ENCODE measurements at regions not wholly inside any gene's neighbourhood (a gene's known extent, or its start where the extent isn't known, plus 50 kb on each side); places are given as distances from the start of the nearest gene placed in this dataset.

DNA sequence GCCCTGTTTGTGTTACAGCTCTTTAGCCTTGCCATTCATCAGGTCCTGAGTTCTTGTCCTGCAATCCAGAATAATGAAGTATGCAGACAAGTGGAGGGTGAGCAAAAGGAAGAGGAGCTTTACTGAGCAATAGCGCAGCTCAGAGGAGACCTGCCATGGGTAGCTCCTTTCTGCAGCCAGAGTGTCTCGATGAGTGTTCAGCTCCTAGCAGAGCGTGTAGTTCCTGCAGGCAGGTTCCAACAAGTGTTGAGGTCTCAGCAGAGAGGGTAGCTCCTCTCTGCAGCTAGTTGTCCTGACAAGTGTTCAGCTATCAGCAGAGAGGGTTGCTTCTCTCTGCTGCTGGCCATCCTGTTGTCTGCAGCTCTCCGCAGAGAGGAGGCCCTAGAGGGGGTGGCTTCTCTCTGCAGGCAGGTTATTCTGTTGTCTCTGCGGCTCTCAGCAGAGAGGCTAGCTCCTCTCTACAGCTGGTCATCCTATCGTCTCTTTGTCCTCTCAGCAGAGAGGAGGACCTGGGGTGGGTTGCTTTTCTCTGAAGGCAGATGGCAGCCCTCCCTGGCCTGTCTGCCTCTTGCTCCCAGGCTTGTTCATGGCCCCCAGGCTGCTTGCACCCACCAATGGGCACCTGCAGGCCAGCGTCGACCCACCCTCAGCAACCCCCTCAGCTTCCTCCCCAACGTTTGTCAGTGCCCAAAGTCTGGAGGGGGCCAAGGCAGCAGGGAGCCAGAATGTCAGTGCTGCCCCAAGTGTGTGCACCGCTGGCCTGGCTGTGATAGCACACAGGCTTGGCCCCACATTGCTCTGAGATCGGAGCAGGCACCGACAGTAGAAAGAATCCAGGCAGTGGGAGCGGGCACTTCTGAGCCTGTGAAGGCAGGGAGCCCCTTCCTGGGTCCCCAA lies 112.5 kb upstream of the RUNX3 start:
- WGBS = 73% methylated on average over 11 of the region's 13 CpGs
- intact Hi-C loops (cut with DNase I) = no loop called here
- H3K27me3 ChIP-seq = peaks cover 0 to 41% (median 0%) of the 10 kb centered on the region in 4 donors

DNA sequence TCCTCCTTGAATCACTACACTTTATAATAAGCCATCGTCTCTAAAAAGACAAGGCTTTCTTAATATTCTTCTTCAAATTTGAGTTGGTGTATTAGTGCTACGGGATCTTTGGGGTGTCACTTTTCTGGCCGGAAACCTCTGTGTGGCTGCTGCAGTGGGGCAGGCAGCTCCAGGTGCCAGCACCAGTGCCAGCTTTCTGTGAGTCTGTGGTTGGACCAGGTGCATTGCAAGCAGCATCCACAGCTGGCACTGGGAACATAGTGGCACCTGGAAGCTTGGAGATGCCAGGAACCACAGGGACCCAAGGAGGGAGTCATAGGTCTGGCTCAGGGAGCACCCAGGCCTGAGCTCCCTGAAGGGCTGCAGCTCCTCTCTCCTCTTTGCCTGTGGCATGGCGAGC lies 111.8 kb upstream of the RUNX3 start:
- no peak for DNase-seq (ENCODE audit: extremely low spot score)
- intact Hi-C loops (cut with DNase I) = no loop called here
- no peak for TF ChIP-seq POLR2AphosphoS5 (IDR thresholded peaks at IDR 0.05)
- TF ChIP-seq POLR2A (IDR thresholded peaks at IDR 0.05; ENCODE audit: low read depth) = no peak
- no peaks in the 10 kb centered on the region for H3K4me1 ChIP-seq
- no peak overlapping the region for H3K27ac ChIP-seq (replicated peaks in 1 of 4)
- peaks cover 0 to 41% (median 0%) of the 10 kb centered on the region in 4 donors for H3K27me3 ChIP-seq
- H3K9me3 ChIP-seq = no peaks in the 10 kb centered on the region
- 65% methylated on average over 4 of the region's 4 CpGs for WGBS
- no peak overlapping the region for H3K4me3 ChIP-seq
- no peaks in the 10 kb centered on the region for H3K36me3 ChIP-seq

More for the DNA sequence above, 112.5 kb upstream of the RUNX3 start:
- no peaks in the 10 kb centered on the region for H3K36me3 ChIP-seq
- H3K27ac ChIP-seq (replicated peaks in 1 of 4) = no peak overlapping the region
- no peaks in the 10 kb centered on the region for H3K9me3 ChIP-seq
- no peak for DNase-seq (ENCODE audit: extremely low spot score)
- H3K4me3 ChIP-seq = no peak overlapping the region
- H3K4me1 ChIP-seq = no peaks in the 10 kb centered on the region
- TF ChIP-seq POLR2AphosphoS5 (IDR thresholded peaks at IDR 0.05) (no peak), EP300 (IDR thresholded peaks at IDR 0.05) (no peak), POLR2A (IDR thresholded peaks at IDR 0.05; ENCODE audit: low read depth) (no peak)
- TF ChIP-seq, protein P1, sequence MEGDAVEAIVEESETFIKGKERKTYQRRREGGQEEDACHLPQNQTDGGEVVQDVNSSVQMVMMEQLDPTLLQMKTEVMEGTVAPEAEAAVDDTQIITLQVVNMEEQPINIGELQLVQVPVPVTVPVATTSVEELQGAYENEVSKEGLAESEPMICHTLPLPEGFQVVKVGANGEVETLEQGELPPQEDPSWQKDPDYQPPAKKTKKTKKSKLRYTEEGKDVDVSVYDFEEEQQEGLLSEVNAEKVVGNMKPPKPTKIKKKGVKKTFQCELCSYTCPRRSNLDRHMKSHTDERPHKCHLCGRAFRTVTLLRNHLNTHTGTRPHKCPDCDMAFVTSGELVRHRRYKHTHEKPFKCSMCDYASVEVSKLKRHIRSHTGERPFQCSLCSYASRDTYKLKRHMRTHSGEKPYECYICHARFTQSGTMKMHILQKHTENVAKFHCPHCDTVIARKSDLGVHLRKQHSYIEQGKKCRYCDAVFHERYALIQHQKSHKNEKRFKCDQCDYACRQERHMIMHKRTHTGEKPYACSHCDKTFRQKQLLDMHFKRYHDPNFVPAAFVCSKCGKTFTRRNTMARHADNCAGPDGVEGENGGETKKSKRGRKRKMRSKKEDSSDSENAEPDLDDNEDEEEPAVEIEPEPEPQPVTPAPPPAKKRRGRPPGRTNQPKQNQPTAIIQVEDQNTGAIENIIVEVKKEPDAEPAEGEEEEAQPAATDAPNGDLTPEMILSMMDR (IDR thresholded peaks at IDR 0.05) = no peak

DNA sequence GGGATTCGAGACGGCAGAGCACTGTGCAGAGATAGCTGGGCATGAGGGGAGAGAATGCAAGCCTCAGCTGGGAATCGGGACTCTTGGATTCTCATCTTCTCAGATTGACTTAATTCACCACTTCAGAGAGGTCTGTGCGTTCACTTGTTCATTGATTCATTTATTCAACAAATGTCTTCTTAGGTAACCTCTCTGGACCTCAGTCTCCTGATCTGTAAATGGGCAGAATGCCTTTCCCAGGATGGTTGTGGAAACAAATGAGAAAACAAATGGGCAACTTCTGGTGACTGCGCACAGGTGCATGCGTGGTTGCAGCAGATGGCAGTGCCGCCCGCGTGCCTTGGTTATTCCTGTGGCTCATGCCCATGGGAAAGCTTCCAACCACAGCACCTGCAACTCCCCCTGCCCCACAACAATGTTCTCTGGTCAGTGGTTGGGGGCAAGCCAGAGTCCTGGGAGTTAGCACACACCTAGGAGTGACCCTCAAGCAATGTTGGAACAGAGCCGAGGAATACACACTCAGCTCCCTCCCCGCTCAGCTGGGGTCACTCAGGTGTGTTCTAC lies 110.1 kb upstream of the RUNX3 start:
- no peak overlapping the region for H3K4me3 ChIP-seq
- no peaks in the 10 kb centered on the region for H3K9me3 ChIP-seq
- H3K4me1 ChIP-seq = no peaks in the 10 kb centered on the region
- peaks cover 0 to 41% (median 0%) of the 10 kb centered on the region in 4 donors for H3K27me3 ChIP-seq
- intact Hi-C loops (cut with DNase I) = no loop called here
- WGBS = 78% methylated on average over 11 of the region's 11 CpGs
- no peaks in the 10 kb centered on the region for H3K36me3 ChIP-seq
- no peak for DNase-seq (ENCODE audit: extremely low spot score)
- no peak for TF ChIP-seq POLR2AphosphoS5 (IDR thresholded peaks at IDR 0.05)
- no peak overlapping the region for H3K27ac ChIP-seq (replicated peaks in 1 of 4)

DNA sequence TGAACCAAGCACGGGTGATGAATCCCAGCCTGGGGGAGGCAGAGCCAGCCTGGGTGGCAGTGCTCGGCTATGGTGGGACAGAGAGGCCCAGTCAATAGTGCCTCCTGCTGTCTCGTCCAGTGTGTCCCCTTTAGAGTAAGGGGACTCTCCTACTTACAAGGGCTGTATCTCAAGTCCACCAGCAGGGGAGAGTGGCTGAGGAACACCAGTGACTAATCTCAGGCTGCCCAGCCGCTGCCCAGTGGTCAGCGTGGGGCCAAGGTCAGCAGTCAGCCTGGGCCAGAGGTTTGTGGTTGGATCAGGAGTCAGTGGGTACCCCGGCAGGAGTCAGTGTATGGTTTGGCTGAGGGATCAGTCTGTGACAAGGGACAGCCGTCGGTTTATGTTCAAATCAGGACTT lies 109.2 kb upstream of the RUNX3 start:
- no peak overlapping the region for H3K27ac ChIP-seq (replicated peaks in 1 of 4)
- peaks cover 0 to under 1% (median 0%) of the 10 kb centered on the region in 4 donors for H3K4me1 ChIP-seq
- H3K36me3 ChIP-seq = no peaks in the 10 kb centered on the region
- no peak overlapping the region for H3K4me3 ChIP-seq
- no peak for DNase-seq (ENCODE audit: extremely low spot score)
- intact Hi-C loops (cut with DNase I) = no loop called here
- TF ChIP-seq EP300 (IDR thresholded peaks at IDR 0.05) = no peak
- no peak for TF ChIP-seq POLR2AphosphoS5 (IDR thresholded peaks at IDR 0.05)
- TF ChIP-seq, protein P1 (IDR thresholded peaks at IDR 0.05) = no peak
- TF ChIP-seq POLR2A (IDR thresholded peaks at IDR 0.05; ENCODE audit: low read depth) = no peak
- WGBS = 84% methylated on average over 5 of the region's 8 CpGs
- no peaks in the 10 kb centered on the region for H3K9me3 ChIP-seq
- peaks cover 0 to 41% (median 0%) of the 10 kb centered on the region in 4 donors for H3K27me3 ChIP-seq

DNA sequence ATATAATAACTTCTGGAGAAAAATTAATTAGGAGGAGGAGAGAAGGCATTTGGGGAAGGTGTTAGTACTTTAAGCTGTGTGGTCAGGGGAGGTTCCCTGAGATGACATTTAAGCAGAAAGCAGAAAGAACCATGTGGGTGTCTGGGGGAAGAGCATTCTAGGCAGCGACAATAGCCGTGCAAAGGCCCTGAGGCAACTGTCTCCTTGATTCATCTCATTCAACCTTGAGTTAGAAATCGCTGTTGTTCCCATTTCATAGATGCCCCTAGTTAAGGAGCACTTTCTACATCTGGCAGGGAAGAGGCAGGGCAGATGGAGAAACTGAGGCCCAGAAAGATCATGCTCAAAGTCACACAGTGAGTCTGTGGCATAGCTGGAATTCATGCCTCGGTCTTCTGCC lies 108.6 kb upstream of the RUNX3 start:
- H3K4me1 ChIP-seq = peaks cover 0 to 3% (median 0%) of the 10 kb centered on the region in 4 donors
- no peak overlapping the region for H3K4me3 ChIP-seq
- H3K36me3 ChIP-seq = no peaks in the 10 kb centered on the region
- DNase-seq (ENCODE audit: extremely low spot score) = no peak
- no peak overlapping the region for H3K27ac ChIP-seq (replicated peaks in 1 of 4)
- TF ChIP-seq EP300 (IDR thresholded peaks at IDR 0.05) (no peak), POLR2A (IDR thresholded peaks at IDR 0.05; ENCODE audit: low read depth) (no peak), POLR2AphosphoS5 (IDR thresholded peaks at IDR 0.05) (no peak)
- TF ChIP-seq, protein P1 (IDR thresholded peaks at IDR 0.05) = no peak
- H3K9me3 ChIP-seq = no peaks in the 10 kb centered on the region
- H3K27me3 ChIP-seq = peaks cover 0 to 41% (median 0%) of the 10 kb centered on the region in 4 donors
- intact Hi-C loops (cut with DNase I) = no loop called here
- 70% methylated on average over 4 of the region's 4 CpGs for WGBS
